ENCODE measurements at regions not wholly inside any gene's neighbourhood (a gene's known extent, or its start where the extent isn't known, plus 50 kb on each side); places are given as distances from the start of the nearest gene placed in this dataset.
A peak's percentile ranks its signal among the peaks of the same experiment; 100 is the strongest.

DNA sequence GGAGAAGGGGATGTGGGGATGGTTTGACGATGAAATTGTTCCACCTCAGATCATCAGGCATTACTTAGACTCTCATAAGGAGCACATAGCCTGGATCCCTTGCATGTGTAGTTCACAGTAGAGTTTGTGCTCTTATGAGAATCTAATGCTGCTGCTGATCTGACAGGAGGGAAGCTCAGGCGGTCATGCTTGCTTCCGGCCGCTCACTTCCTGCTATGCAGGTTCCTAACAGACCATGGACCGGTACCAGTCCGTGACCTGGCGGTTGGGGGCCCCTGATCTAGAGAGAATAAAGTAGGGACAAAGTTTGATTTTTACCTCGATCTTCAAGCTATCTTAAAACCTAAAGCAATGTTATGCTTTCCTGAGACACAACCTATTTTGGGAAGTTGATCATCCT lies 373.8 kb upstream of the ARGLU1 start:
- no peak for DNase-seq (ENCODE audit: low read depth in 3 of 3, low spot score in 2 of 3)

DNA sequence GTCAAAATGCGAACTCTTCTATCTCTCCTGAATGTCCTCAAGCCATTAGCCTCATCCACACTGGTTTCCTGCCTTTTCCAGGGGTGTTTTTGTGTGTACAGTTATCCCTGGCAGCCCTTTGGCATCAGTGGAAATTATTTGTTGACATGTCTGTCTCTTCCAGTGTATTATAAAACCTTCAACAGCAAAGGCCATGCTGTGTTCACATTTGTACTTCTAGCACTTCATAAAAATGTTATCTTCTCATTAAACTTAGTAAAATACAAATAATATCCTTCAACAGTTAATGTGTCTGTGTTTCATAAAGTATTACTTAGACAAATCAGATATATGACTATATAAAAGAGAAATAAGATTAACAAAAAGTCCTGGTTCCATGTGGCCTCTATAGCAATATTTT lies 359.5 kb upstream of the ARGLU1 start:
- no peak for DNase-seq (ENCODE audit: low read depth in 3 of 3, low spot score in 2 of 3)

DNA sequence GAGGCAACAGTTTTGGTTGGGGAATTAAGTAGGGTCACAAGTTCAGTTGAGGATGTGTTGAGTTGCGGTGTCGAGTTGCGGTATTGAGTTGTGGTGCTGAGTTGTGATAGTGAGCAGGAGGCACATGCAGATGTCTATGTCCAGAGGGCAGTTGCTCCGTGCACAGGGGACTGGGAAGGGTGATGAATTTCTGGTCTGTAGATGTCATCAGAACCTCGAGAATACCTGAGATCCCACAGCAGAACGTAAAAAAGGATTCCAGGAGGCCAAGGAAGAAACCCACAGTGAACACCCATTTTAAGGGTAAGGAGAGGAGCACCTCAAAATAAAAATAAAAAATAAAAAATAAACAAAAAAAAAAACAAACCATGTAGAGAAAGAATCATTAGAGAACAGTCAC lies 354.4 kb upstream of the ARGLU1 start:
- DNase-seq (ENCODE audit: low read depth in 3 of 3, low spot score in 2 of 3): no peak

DNA sequence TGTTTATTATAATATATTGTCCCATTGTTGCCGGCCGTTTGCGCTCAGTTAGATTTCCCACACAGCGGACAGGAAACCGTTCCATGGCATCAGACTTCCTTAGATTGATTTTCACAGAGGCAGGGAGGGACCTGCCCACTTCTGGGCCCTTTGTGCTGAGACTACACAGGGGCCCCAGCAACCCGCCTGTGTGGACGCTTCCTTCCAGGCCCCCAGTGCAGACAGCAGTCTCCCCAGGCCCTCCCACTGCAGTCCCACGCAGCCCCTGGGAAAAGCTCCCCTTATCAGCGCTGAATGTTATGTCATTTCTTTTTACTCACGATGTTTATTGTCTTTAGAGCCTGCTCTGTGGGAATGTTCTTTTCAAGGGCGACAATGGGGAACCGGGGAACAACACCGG lies 351.7 kb upstream of the ARGLU1 start:
- DNase-seq (ENCODE audit: low read depth in 3 of 3, low spot score in 2 of 3): peak in 1 of 3 donors; percentile 15

- peak in 1 of 3 donors; percentile 27 for DNase-seq (ENCODE audit: low read depth in 3 of 3, low spot score in 2 of 3)
Observed at GRCh38 chr13:106919133-106919532, 351.2 kb upstream of the ARGLU1 start.

DNA sequence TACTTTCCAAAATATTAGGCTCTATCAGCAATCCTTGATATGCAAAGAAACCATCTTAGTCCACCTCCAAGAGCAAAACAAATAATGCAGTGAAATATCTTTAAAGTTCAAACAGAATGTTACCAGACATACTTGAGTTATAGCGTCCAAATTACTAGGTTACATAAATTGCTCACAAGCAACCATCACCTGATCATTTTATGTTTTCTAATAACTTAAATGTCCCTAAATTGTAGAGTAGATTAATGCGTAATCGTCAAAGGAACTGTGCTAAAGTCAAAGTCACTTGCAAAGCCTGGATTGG lies 350.6 kb upstream of the ARGLU1 start:
- DNase-seq (ENCODE audit: low read depth in 3 of 3, low spot score in 2 of 3): peak in 2 of 3 donors; percentile 17 to 18

GRCh38 chr13:106917673-106918556 lies 350.0 kb upstream of the ARGLU1 start:
- DNase-seq (ENCODE audit: low read depth in 3 of 3, low spot score in 2 of 3): peak; percentile 64 to 82 (median 77)

DNA sequence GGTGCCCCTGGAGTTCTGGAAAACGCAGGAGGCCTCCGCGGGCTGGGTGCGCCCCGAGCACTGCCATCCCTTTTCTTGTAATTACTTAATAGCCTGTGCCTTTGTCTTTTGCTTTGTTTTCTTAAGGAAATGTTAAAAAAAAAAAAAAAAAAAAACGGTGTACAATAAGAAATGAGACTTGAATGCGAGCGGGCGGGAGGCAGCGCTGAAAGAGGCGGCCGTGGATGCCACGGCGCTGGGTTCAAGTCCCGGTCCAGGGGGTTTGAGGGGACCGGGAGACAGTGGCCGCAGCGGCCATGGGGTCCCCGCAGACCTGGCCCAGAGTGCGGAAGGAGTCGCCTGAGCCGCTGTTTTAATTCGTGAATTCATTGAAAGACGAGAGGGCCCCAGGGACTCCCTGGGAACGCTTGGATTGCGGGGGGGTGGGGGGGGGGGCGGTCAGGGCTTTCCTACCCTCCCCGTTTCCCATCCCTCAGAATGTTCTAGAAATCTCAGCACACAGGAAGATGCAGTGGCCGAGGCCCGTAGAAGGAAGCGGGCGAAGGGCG lies 349.2 kb upstream of the ARGLU1 start:
- DNase-seq (ENCODE audit: low read depth in 3 of 3, low spot score in 2 of 3): peak in 1 of 3 donors; percentile 10

- DNase-seq (ENCODE audit: low read depth in 3 of 3, low spot score in 2 of 3): peak in 1 of 3 donors; percentile 7
Observed at GRCh38 chr13:106916329-106916976, 348.5 kb upstream of the ARGLU1 start.

- no peak for DNase-seq (ENCODE audit: low read depth in 3 of 3, low spot score in 2 of 3)
Observed at GRCh38 chr13:106915146-106915545, 347.2 kb upstream of the ARGLU1 start.

GRCh38 chr13:106911627-106912026 lies 343.7 kb upstream of the ARGLU1 start:
- DNase-seq (ENCODE audit: low read depth in 3 of 3, low spot score in 2 of 3): no peak

DNA sequence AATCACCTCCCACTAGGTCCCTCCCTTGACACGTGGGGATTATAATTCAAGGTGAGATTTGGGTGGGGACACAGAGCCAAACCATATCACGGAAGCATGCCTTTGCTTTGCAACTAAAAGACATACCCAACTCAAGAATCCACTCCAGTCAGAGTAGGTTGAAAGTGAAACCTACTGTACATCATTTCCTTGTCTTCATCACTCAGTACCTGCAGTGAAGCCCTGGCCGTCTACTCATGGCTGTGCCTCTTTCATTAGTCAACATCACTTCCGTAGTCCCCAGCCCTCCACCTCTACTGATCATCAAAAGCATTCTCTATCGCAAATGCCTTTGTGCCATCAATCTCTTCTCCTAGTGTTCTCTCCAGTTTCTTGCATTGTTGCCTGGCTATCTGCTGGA lies 343.1 kb upstream of the ARGLU1 start:
- no peak for DNase-seq (ENCODE audit: low read depth in 3 of 3, low spot score in 2 of 3)

DNA sequence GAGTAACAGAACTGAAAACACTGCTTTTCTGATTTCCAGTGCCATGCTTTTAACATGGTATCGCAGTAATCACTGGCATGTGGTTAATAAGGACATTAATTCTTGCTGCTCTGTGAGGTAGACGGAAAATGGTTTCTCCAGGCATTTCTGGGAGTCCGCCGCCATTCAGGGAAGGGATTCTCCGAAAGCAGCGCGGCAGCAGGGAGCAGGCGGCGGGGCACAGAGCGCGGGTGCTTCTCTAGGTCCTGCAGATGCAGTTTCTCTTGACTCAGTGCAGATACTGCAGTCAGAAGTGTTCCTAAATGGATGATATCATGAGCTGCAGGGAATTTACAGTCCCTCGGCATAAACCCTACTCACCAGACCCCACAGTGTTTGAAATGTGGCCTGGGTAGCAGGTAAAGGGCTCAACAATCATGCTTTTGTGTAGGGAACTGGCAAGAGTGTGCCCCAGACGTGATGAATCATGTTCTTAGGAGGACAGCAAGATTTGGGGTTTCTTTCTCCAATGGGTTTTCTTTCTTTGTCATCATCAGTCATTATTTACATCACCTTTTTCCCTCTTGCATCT lies 338.6 kb upstream of the ARGLU1 start:
- no peak for DNase-seq (ENCODE audit: low read depth in 3 of 3, low spot score in 2 of 3)

DNA sequence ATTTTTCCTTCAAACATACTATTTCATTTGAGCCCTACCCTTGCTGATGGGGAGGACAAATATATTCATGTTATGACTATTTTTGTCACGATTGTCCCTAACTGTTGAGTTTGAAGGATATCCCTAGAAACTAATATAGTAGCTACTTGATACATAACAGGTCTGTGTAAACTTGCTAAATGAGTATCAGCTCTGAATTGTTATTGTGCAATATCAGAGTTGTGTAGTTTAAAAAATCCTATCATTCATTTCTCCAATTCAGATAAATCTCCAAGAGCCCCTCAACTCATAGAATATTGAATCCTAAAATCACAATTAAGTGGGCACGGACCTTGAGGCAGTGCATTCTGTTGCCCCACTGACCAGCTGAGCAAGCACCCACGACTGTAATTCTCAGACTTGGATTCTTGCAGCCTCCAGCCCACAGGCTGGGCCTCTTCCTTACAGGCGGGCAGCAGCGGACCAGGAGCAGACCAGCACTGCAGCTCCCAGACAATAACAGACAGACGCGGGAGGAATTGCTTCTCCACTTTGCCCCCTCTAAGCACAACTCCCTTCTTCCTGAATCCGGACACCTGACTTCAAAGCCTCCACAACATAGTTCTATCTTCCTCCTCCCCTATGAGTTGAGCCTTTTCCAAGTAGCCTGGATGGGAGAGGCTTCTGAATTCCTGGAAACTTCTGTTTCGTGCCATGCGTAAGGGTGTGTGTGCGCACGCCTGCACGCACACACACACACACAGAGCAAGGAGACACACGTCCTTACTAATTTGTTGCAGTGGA lies 337.6 kb upstream of the ARGLU1 start:
- no peak for DNase-seq (ENCODE audit: low read depth in 3 of 3, low spot score in 2 of 3)

DNA sequence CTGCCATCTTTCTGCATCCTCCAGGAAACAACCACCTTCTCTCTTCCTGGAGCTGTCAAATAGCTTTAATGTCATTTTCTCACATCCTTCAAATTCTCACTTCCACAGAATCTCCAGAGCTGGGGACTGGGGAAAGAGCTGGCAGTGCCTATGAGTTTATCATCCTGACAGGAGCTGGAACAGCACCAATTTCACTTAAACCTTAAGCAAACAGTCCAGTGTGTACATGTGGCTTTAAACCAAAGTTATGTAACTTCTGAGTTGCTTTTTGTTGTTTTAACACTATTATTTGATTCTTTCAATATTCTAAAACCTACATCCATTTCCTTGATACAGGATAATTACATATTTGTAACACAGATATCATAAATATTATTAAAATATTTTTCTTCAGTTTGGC lies 331.5 kb upstream of the ARGLU1 start:
- no peak for DNase-seq (ENCODE audit: low read depth in 3 of 3, low spot score in 2 of 3)

DNA sequence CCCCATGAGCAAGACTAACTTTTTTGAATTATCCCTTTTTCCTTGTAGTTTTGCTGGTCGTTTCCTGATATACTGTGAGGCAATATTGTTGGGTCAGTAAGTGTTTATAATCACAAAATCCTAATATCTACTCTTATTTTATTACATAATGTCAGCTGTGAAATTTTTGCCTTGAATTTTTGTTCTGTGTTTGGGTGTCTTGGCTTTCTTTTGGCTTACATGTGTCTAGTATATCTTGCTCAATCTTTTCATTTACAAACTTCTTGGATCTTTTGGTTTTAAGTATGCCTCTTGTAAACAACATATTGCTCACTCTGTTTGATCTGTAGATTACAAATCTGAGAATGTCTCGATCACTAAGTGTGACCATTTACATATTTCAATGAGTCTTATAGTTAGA lies 330.3 kb upstream of the ARGLU1 start:
- no peak for DNase-seq (ENCODE audit: low read depth in 3 of 3, low spot score in 2 of 3)

- DNase-seq (ENCODE audit: low read depth in 3 of 3, low spot score in 2 of 3): no peak
Observed at GRCh38 chr13:106888148-106888547, 320.2 kb upstream of the ARGLU1 start.

GRCh38 chr13:106887686-106888085 lies 319.7 kb upstream of the ARGLU1 start:
- DNase-seq (ENCODE audit: low read depth in 3 of 3, low spot score in 2 of 3): no peak

DNA sequence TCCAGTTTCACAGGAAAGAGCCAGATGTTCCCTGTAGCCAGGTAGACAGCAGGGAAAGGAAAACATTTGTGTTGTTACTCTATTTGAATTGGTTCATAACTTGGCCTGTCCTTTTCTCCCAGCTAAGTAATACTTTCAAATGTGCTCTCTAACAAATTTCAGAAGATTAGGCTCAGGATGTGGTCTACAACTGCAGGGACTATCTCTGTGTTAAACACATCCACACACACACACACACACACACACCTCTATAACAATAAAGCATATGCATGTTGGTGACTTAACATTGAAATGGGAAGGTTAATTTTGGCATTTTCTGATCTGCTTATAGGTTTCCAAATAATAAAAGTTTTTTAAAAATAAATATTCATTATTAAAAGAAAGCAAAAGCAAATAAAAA lies 316.0 kb upstream of the ARGLU1 start:
- DNase-seq (ENCODE audit: low read depth in 3 of 3, low spot score in 2 of 3): no peak

DNA sequence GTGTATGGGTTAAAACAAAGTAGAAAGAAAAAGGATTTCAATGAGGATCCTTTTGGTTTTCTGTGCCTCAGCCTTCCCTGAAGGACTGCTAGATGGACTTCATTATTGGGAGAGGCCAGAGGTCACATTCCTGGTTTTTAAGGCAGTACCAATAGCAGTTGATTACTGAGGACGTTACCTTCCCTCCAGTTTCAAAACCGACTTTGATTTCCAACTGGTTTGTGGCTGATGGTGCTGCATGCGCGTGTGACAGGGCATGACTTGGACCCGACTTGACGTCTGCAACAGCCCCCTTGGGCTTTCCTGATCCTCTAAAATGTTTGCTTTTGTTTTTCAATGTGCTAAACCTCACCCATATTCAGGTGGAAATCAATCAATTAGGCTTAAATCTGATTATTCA lies 314.3 kb upstream of the ARGLU1 start:
- DNase-seq (ENCODE audit: low read depth in 3 of 3, low spot score in 2 of 3): no peak

- DNase-seq (ENCODE audit: low read depth in 3 of 3, low spot score in 2 of 3): no peak
Observed at GRCh38 chr13:106879806-106880205, 311.9 kb upstream of the ARGLU1 start.
